GM21825 (cell line): ENCODE measurements at regions not wholly inside any gene's neighbourhood (a gene's known extent, or its start where the extent isn't known, plus 50 kb on each side); places are given as distances from the start of the nearest gene placed in this dataset.

Source experiments
- ATAC-seq: cut with Tn5 transposase; IDR thresholded peaks from one replicate; pipeline ENCODE4 v1.9.1; 2021; ENCODE audit warnings: mild to moderate bottlenecking, moderate library complexity; ENCODE audit not compliant: unreplicated experiment

DNA sequence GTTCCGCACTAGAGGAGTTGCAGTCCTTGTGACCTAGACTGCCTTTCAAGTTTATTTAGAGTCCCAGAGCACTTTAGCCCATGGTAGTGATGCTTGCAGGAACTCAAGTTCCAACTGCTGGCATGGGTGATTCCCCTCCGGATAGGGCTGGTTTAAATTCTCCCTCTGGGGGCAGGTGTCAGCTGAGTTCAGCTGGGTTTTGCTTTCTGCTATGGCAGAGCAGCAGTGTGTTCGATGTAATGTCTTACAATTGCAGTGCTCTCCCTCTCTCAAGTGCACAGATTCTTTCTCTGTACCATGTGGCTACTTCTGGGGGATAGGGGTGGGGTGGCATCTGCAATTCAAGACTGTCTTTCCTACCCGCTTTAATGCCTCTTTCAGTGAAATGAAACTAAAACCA lies 164.8 kb upstream of the ZIC3 start:
- ATAC-seq = no peak

DNA sequence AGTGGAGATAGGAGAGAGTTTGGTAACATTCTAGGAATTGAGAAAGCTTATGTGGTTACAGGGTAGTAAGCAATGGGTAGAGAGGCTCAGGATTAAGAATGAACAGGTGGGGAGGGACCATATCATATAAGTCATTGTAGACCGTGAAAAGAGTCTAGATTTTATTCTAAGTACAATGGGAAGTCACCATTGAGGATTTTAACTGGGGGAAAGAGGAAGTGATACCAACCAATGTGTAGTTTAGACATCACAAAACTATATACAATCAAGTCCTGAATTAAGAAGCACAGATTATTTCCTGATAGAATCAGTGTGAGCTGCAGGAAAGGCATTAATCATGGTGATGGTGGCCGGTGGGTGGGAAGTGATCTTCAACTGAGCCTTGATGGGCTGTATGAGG lies 178.3 kb upstream of the ZIC3 start:
- no peak for ATAC-seq

GRCh38 chrX:137366018-137366633 lies 199.8 kb upstream of the ZIC3 start:
- ATAC-seq = no peak

DNA sequence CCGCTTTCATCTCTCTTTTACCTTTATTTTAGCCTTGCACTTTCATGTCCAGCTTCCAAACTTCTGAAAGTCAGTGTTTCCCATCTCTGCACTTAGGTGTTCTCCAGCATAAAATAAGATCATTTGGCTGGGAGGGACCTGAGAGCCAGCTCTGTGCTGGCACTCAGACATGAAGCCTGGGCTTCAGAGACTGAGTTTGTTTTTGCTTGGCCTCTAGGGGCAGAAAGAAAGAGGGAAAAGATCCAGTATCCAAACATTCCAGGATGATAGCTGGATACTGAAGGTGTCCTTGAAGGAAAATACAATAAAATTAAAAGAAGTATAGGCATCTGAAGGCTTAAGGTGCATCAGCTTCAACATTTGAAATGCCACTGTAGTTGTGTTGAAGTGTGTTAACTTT lies 202.4 kb upstream of the ZIC3 start:
- no peak for ATAC-seq

DNA sequence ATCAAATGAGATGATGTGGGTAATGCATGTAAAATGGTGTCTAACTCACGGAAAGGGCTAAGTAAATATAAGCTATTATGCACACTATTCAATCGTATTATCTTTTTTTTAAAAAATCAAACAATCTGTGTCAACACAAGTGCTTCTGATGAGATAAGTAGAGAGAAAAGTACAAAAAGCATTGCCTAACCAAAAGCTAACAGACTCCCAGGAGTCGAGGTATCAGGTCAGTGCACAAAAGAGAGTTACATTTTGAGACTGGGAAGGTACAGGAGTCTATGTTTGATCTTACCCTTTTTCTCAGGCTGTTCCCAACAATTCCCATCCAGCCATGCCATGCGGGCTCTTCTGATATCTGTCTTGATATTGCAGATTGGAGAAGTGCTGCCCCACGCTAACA lies 203.3 kb upstream of the ZIC3 start:
- no peak for ATAC-seq

DNA sequence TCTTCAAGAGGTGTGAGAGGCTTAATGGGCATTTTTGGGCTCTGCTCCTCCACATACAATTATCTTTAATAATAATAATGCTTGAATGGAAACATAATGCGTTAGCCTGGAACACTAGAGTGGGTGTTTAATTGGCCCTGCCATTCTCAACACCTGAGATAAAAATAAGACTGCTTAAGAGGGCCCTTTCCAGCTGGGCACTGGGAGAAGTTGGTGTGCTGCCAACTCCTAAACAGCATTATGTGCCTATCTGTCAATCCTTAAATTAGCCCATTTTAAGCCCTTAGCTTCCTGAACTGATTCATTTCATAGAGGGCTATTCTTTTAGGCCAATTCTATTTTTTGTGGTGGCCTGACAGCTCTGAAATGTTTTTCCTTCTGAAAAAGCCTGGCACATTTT lies 211.1 kb upstream of the ZIC3 start:
- no peak for ATAC-seq

DNA sequence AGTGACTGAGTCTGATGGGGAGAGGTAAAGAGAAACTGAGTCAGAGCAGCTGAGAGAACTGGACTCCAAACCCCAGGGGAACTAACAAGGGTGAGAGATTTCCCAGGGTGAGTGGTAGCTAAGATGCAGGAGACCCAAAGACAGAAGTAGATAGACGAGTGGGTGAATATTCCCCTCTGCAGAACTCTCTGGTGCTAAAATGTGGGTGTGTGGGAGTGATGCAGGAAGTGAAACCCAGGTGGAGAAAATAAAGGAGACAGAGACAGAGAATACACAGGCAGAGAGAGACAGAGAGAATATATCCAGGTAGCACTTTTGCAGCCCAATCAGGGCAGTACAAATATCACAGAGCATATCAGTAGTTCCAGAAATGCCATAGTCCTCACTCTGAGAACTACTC lies 212.5 kb upstream of the ZIC3 start:
- ATAC-seq = no peak

DNA sequence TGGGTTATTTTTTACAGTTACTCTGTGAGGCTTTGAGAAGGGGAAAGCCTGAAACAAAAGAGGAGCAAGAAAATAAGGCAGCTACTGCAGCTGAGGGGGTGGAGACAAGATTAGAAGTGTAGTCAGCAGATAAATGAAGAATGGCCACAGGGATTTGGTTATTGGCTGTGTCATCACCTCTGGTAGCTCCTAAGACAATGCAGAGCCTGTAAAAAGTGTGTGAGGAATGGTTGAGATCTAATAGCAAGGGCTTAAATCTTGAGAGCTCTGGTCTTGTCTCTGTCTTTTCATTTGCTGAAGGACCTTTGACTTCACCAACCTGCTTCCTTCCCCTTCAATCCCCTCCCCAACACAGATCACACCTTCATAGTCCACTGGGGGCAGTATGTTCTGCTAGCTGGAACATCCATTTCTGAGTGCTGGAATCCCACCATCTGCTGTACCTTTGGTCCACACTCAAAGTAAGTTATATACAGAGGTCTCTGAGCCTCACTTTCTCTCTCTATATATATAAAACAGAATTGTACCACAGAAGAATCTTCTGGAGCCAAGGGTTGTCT lies 213.7 kb upstream of the ZIC3 start:
- no peak for ATAC-seq

- no peak for ATAC-seq
Observed at GRCh38 chrX:137342969-137343368, 223.0 kb upstream of the ZIC3 start.

DNA sequence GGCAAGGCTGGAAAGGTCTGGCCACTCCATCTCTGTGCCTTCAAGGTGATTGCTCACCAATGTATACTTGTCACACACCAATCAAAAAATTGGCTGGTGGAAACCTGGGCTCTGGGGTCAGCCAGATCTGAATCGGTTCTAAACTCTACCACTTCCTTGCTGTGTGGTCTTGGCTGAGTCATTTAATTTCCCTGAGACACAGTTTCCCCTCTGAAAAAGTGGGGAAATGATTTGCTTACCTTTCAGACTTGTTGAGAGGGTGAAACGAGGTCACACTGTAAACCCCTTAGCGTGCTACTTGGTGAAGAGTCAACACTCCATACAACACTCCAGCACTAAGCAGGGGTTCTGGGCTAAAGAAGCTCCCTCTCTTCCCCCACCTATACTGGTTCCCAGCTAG lies 252.3 kb upstream of the ZIC3 start:
- ATAC-seq = no peak

GRCh38 chrX:137305404-137305803 lies 260.5 kb upstream of the ZIC3 start:
- no peak for ATAC-seq

GRCh38 chrX:137297167-137297566 lies 263.4 kb upstream of the GPR101 start:
- ATAC-seq = no peak

DNA sequence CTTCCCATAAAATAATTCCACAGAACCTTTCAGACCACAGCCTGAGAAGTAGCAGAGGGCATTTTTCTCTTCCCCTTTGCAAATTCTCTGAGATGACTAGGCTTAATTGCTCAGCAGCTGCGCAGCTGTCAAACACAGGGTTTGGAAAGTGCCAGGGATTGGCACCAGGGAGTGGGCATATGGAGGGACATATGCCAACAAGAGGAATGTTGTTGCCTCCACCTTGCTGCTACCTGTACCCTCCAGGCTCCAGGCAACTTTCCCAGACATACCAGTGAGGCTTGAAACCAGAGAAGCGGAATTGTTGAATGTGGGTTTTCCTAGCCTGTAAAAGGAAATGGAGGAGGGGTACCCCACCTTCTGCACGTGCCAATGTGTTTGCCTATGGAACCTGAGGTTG lies 256.2 kb upstream of the GPR101 start:
- ATAC-seq = no peak

- ATAC-seq = no peak
Observed at GRCh38 chrX:137287191-137287590, 253.4 kb upstream of the GPR101 start.

DNA sequence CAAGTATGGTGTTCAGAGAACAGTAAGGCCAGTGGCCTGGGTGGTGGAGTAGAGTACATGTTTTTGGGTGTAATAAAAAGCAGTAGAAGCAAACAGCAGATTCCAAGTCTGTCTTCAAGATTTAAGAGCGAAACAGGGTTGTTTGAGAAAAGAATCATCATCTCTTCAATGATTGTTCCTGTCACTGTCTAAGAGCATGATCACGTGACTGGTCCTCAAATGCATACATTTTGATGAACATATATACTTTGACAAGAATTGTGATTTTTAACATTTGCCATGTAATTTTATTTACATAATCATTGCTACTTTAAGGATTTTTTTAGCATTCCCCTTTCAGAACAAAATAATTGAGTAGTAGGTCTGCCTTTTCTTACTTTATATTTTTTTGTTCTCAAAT lies 252.6 kb upstream of the GPR101 start:
- ATAC-seq = no peak

DNA sequence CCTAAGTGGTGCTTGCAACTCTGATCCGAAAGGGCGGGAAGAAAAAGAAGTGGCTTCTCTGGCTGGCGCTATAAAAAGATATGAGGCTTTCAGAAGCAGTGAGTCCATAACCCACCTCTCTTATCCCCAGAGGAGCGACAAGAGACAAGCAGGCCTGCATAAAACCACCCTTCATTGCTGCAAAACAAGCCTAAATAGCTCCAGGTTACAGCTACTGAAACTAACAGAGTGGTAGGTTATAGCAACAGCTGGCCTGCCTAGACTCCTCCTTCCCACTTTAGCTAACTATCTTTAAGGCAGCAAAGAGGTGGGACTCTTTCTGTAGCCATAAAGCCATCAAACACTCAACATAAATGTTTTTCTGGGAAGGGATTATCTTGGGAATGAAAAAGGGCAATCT lies 245.0 kb upstream of the GPR101 start:
- no peak for ATAC-seq

GRCh38 chrX:137263374-137263773 lies 229.6 kb upstream of the GPR101 start:
- no peak for ATAC-seq

DNA sequence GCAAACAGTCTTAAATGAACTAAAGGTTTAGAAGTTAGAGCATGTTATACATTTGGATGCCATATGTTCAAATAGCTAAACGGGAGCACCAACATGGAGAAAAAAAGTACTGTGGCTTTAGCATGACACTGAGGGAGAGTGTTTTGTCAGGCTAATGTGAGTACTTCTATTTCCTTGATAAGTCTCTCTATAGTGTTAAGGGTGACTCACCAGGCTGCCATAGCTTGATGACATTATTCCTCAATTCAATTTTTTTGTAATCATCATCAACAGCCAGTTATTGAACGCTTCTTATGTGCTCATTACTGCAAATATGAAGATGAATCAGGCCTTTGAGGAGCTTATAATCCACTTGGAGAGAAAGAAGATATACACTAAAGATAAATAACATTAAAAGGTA lies 211.4 kb upstream of the GPR101 start:
- no peak for ATAC-seq

- no peak for ATAC-seq
Observed at GRCh38 chrX:137236837-137237236, 203.0 kb upstream of the GPR101 start.

GRCh38 chrX:137234651-137235402 lies 201.0 kb upstream of the GPR101 start:
- ATAC-seq = no peak

DNA sequence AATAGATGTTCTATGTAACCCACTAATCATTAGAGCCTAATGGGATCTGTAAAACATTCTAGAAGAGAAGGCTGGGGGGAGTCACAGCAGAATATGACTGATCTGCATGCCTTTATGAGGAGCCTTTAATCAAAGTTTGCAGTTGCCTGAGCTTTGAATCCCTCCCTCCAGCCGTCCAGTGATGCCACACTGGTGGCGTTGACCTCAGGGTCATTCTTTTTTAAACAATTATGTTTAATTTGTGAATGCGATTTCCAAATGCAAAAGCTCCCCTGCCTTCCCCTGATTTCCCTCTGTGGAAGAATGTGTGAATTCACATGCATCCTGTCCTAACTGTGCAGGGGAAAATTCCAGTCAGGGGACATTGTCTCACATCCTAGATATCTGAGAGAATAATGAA lies 199.7 kb upstream of the GPR101 start:
- no peak for ATAC-seq

DNA sequence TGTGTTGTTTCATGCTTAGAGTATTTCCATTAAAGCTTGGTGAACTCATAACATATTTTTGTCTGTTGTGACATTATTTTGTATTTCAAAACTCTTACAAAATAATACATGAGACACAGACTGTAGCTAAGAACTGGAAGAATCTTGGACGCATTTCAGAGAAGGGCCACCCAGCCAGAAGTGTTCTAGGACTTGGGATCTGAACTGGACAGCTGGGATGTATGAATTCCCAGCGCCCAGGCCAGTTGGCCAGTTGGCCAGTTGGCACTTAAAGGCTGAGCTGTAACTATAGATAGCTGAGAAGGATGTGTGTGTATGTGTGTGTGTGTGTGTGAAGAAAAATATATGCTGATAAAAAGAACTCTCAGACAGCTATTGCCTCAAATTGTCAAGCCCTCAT lies 193.4 kb upstream of the GPR101 start:
- no peak for ATAC-seq

DNA sequence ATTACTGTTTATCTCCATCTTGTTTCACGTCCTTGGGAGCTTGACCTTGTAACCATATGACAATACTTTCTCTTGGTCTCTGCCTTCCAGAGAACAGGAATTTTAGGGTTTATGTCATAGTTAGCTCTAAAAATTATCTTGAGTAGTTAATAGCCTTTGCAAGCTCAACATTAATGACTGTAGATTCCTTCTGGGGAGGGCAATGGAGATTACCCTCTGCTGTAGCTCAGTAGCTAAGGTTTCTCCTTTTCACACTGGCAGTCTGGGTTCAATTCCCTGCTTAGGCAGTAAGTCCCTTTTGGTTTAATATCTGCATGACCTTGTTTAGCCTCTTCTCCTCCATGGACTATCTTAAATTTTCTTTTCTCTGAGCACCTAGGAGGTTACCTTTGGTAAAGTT lies 181.7 kb upstream of the GPR101 start:
- ATAC-seq = no peak
